ENCODE measurements at regions not wholly inside any gene's neighbourhood (a gene's known extent, or its start where the extent isn't known, plus 50 kb on each side); places are given as distances from the start of the nearest gene placed in this dataset.
"Not testable (repeated sequence)": the region's sequence is repeated elsewhere in the genome, so short reads cannot be mapped to it uniquely, and the experiment has no call there.

- dilution Hi-C loops (cut with MboI; ENCODE audit: extremely low pct_ligation_motif_present, low sequenced_read_pairs); H4K20me1 ChIP-seq (replicated peaks; ENCODE audit: control insufficient read depth, extremely low read depth, insufficient read depth, low read length); H3K9me3 ChIP-seq (replicated peaks; ENCODE audit: control insufficient read depth, insufficient read depth, low read length); H3K27me3 ChIP-seq (ENCODE audit: control insufficient read depth in 2 of 2, insufficient read depth in 2 of 2, low read length in 2 of 2); H3K4me2 ChIP-seq (ENCODE audit: insufficient read depth, low read length); FAIRE-seq; H3K79me2 ChIP-seq (ENCODE audit: control insufficient read depth, insufficient read depth, low read length); DNase-seq (ENCODE audit: low read depth, low spot score); H3K36me3 ChIP-seq (ENCODE audit: control insufficient read depth in 2 of 2, extremely low read depth in 1 of 2, insufficient read depth in 2 of 2, low read length in 2 of 2); intact Hi-C loops (cut with micrococcal nuclease); H3K9ac ChIP-seq (replicated peaks; ENCODE audit: extremely low read depth, insufficient read depth, low read length); BruUV-seq (replicated peaks); H3K27ac ChIP-seq (ENCODE audit: insufficient read depth, low read depth, low read length); H2AFZ ChIP-seq (ENCODE audit: low read depth, low read length); H3K4me3 ChIP-seq (replicated peaks in 1 of 3; ENCODE audit: insufficient read depth in 1 of 3, low read depth in 1 of 3, low read length in 3 of 3); H3K9me1 ChIP-seq (replicated peaks; ENCODE audit: control insufficient read depth, extremely low read depth, insufficient read depth, low read length); POLR2A ChIA-PET: not testable (repeated sequence)
- peaks cover 13% of the 10 kb centered on the region for H3K4me1 ChIP-seq (ENCODE audit: control insufficient read depth, extremely low read depth, insufficient read depth, low read length)
- CTCF ChIA-PET: interaction anchor here (1.1 kb wide), 1 partner anchor 49 kb away, joined by 3 read pairs; no protein-coding TSS in a partner anchor
These were observed 125.2 kb upstream of the RGS6 start for GRCh38 chr14:71807049-71807448.

GRCh38 chr14:71810800-71811199 is 121.4 kb upstream of the RGS6 start:
- BruUV-seq (replicated peaks); POLR2A ChIA-PET; CTCF ChIA-PET: not testable (repeated sequence)

GRCh38 chr14:71812693-71813092 is 119.5 kb upstream of the RGS6 start:
- peaks cover 1 to 3% of the 10 kb centered on the region in 2 experiments for H3K27me3 ChIP-seq (ENCODE audit: control insufficient read depth in 2 of 2, insufficient read depth in 2 of 2, low read length in 2 of 2)
- H3K4me3 ChIP-seq (replicated peaks in 1 of 3; ENCODE audit: insufficient read depth in 1 of 3, low read depth in 1 of 3, low read length in 3 of 3): no peak overlapping the region
- dilution Hi-C loops (cut with MboI; ENCODE audit: extremely low pct_ligation_motif_present, low sequenced_read_pairs) (no loop called here), intact Hi-C loops (cut with micrococcal nuclease) (no loop called here)
- TF ChIP-seq FOS (IDR thresholded peaks at IDR 0.05; ENCODE audit: borderline replicate concordance, insufficient read depth, low read length) (no peak), MYC (IDR thresholded peaks at IDR 0.05; ENCODE audit: low read depth, low read length) (no peak), MAX (IDR thresholded peaks at IDR 0.05; ENCODE audit: insufficient read depth, insufficient read length) (no peak), GATA2 (IDR thresholded peaks at IDR 0.05; ENCODE audit: insufficient read depth, insufficient read length, low read depth, low read length) (no peak), POLR2A (IDR thresholded peaks at IDR 0.05; ENCODE audit: low read depth, low read length) (no peak), POLR2AphosphoS5 (IDR thresholded peaks at IDR 0.05; ENCODE audit: insufficient read depth, low read depth, low read length) (no peak), EZH2 (IDR thresholded peaks at IDR 0.05; ENCODE audit: borderline replicate concordance, low read depth, low read length, severe bottlenecking) (no peak), CTCF (IDR thresholded peaks at IDR 0.05; ENCODE audit: extremely low read depth in 1 of 2, insufficient read depth in 1 of 2, low read depth in 1 of 2, low read length in 2 of 2) (no peak), JUN (IDR thresholded peaks at IDR 0.05; ENCODE audit: borderline replicate concordance, insufficient read depth, insufficient read length, low read depth) (no peak)
- H3K79me2 ChIP-seq (ENCODE audit: control insufficient read depth, insufficient read depth, low read length): no peaks in the 10 kb centered on the region
- H3K9ac ChIP-seq (replicated peaks; ENCODE audit: extremely low read depth, insufficient read depth, low read length): no peak overlapping the region
- ChIA-PET POLR2A (no interaction called here), CTCF (interaction anchor here (0.8 to 1.5 kb wide), 2 partner anchors 31 to 42 kb away, joined by 3 read pairs; no protein-coding TSS in a partner anchor)
- no TSS peak for BruUV-seq (replicated peaks)
- H3K4me1 ChIP-seq (ENCODE audit: control insufficient read depth, extremely low read depth, insufficient read depth, low read length): no peaks in the 10 kb centered on the region
- H3K36me3 ChIP-seq (ENCODE audit: control insufficient read depth in 2 of 2, extremely low read depth in 1 of 2, insufficient read depth in 2 of 2, low read length in 2 of 2): no peaks in the 10 kb centered on the region
- peaks cover 3% of the 10 kb centered on the region for H3K9me1 ChIP-seq (replicated peaks; ENCODE audit: control insufficient read depth, extremely low read depth, insufficient read depth, low read length)
- H2AFZ ChIP-seq (ENCODE audit: low read depth, low read length): no peak overlapping the region
- H3K27ac ChIP-seq (ENCODE audit: insufficient read depth, low read depth, low read length): no peak overlapping the region
- FAIRE-seq: no peak
- no peaks in the 10 kb centered on the region for H4K20me1 ChIP-seq (replicated peaks; ENCODE audit: control insufficient read depth, extremely low read depth, insufficient read depth, low read length)
- no peak for DNase-seq (ENCODE audit: low read depth, low spot score)
- no peak overlapping the region for H3K4me2 ChIP-seq (ENCODE audit: insufficient read depth, low read length)
- no peaks in the 10 kb centered on the region for H3K9me3 ChIP-seq (replicated peaks; ENCODE audit: control insufficient read depth, insufficient read depth, low read length)

More at GRCh38 chr14:71810800-71811199, 121.4 kb upstream of the RGS6 start:
- H3K9me1 ChIP-seq (replicated peaks; ENCODE audit: control insufficient read depth, extremely low read depth, insufficient read depth, low read length); H4K20me1 ChIP-seq (replicated peaks; ENCODE audit: control insufficient read depth, extremely low read depth, insufficient read depth, low read length); H3K27me3 ChIP-seq (ENCODE audit: control insufficient read depth in 2 of 2, insufficient read depth in 2 of 2, low read length in 2 of 2); H3K4me1 ChIP-seq (ENCODE audit: control insufficient read depth, extremely low read depth, insufficient read depth, low read length); FAIRE-seq; H2AFZ ChIP-seq (ENCODE audit: low read depth, low read length); intact Hi-C loops (cut with micrococcal nuclease); H3K79me2 ChIP-seq (ENCODE audit: control insufficient read depth, insufficient read depth, low read length); DNase-seq (ENCODE audit: low read depth, low spot score); H3K27ac ChIP-seq (ENCODE audit: insufficient read depth, low read depth, low read length); dilution Hi-C loops (cut with MboI; ENCODE audit: extremely low pct_ligation_motif_present, low sequenced_read_pairs); H3K36me3 ChIP-seq (ENCODE audit: control insufficient read depth in 2 of 2, extremely low read depth in 1 of 2, insufficient read depth in 2 of 2, low read length in 2 of 2); H3K4me2 ChIP-seq (ENCODE audit: insufficient read depth, low read length); H3K9ac ChIP-seq (replicated peaks; ENCODE audit: extremely low read depth, insufficient read depth, low read length); H3K4me3 ChIP-seq (replicated peaks in 1 of 3; ENCODE audit: insufficient read depth in 1 of 3, low read depth in 1 of 3, low read length in 3 of 3); H3K9me3 ChIP-seq (replicated peaks; ENCODE audit: control insufficient read depth, insufficient read depth, low read length): not testable (repeated sequence)
